Activated CD4-positive, alpha-beta T cell treated with anti-CD3 and anti-CD28 coated beads, Interleukin-2, amount 50 U/mL, for 4 hours (primary cell): ENCODE measurements at regions not wholly inside any gene's neighbourhood (a gene's known extent, or its start where the extent isn't known, plus 50 kb on each side); places are given as distances from the start of the nearest gene placed in this dataset.
"Not testable (repeated sequence)": the region's sequence is repeated elsewhere in the genome, so short reads cannot be mapped to it uniquely, and the experiment has no call there.

Source experiments
- DNase-seq, 2 experiments: peaks; one replicate each; pipeline ENCODE4 v3.0.0-alpha.2; 2020

- no peak for DNase-seq
These were observed 903.7 kb downstream of the TDRD15 start for GRCh38 chr2:22027345-22028005.

GRCh38 chr2:22035361-22035830, 911.6 kb downstream of the TDRD15 start:
- DNase-seq, result no peak

GRCh38 chr2:22037274-22037673, 913.5 kb downstream of the TDRD15 start:
- no peak for DNase-seq

- no peak for DNase-seq
These were observed 920.0 kb downstream of the TDRD15 start for GRCh38 chr2:22043784-22044183.

- DNase-seq, result no peak
These were observed 932.2 kb downstream of the TDRD15 start for GRCh38 chr2:22055784-22056620.

- DNase-seq, result no peak
These were observed 932.9 kb downstream of the TDRD15 start for GRCh38 chr2:22056621-22057132.

- no peak for DNase-seq
These were observed 938.9 kb downstream of the TDRD15 start for GRCh38 chr2:22062679-22063078.

GRCh38 chr2:22076454-22076853, 952.7 kb downstream of the TDRD15 start:
- DNase-seq, result no peak

- DNase-seq, result no peak
These were observed 954.9 kb downstream of the TDRD15 start for GRCh38 chr2:22078701-22079100.

GRCh38 chr2:22079583-22079982, 955.8 kb downstream of the TDRD15 start:
- no peak for DNase-seq

- DNase-seq, result no peak
These were observed 963.0 kb downstream of the TDRD15 start for GRCh38 chr2:22086726-22087125.

GRCh38 chr2:22103617-22104016, 979.8 kb downstream of the TDRD15 start:
- not testable (repeated sequence) for DNase-seq

GRCh38 chr2:22110244-22110651, 986.5 kb downstream of the TDRD15 start:
- no peak for DNase-seq

GRCh38 chr2:22124003-22124402, 1000.2 kb downstream of the TDRD15 start:
- DNase-seq, result no peak

GRCh38 chr2:22126106-22126505, 1002.3 kb downstream of the TDRD15 start:
- no peak for DNase-seq

GRCh38 chr2:22126978-22127377, 1003.2 kb downstream of the TDRD15 start:
- DNase-seq, result no peak

GRCh38 chr2:22134421-22134820, 1010.7 kb downstream of the TDRD15 start:
- no peak for DNase-seq

GRCh38 chr2:22136446-22136845, 1012.7 kb downstream of the TDRD15 start:
- no peak for DNase-seq

GRCh38 chr2:22143840-22144239, 1020.1 kb downstream of the TDRD15 start:
- DNase-seq, result no peak

- no peak for DNase-seq
These were observed 1030.3 kb downstream of the TDRD15 start for GRCh38 chr2:22153931-22154613.

- not testable (repeated sequence) for DNase-seq
These were observed 1032.9 kb downstream of the TDRD15 start for GRCh38 chr2:22156661-22157060.

- DNase-seq, result no peak
These were observed 1043.5 kb downstream of the TDRD15 start for GRCh38 chr2:22167256-22167655.

- DNase-seq, result no peak
These were observed 1051.2 kb downstream of the TDRD15 start for GRCh38 chr2:22175003-22175402.
